HG03354 (cell line): ENCODE measurements at regions not wholly inside any gene's neighbourhood (a gene's known extent, or its start where the extent isn't known, plus 50 kb on each side); places are given as distances from the start of the nearest gene placed in this dataset.
A peak's percentile ranks its signal among the peaks of the same experiment; 100 is the strongest.
"Not testable (repeated sequence)": the region's sequence is repeated elsewhere in the genome, so short reads cannot be mapped to it uniquely, and the experiment has no call there.

Experiments
- ATAC-seq: cut with Tn5 transposase; IDR thresholded peaks from one replicate; pipeline ENCODE4 v1.9.1; 2021; ENCODE audit warnings: mild to moderate bottlenecking; ENCODE audit not compliant: unreplicated experiment, poor library complexity, severe bottlenecking

- ATAC-seq: no peak
Observed at GRCh38 chr14:35958499-35958898, 132.4 kb downstream of the BRMS1L start.

DNA sequence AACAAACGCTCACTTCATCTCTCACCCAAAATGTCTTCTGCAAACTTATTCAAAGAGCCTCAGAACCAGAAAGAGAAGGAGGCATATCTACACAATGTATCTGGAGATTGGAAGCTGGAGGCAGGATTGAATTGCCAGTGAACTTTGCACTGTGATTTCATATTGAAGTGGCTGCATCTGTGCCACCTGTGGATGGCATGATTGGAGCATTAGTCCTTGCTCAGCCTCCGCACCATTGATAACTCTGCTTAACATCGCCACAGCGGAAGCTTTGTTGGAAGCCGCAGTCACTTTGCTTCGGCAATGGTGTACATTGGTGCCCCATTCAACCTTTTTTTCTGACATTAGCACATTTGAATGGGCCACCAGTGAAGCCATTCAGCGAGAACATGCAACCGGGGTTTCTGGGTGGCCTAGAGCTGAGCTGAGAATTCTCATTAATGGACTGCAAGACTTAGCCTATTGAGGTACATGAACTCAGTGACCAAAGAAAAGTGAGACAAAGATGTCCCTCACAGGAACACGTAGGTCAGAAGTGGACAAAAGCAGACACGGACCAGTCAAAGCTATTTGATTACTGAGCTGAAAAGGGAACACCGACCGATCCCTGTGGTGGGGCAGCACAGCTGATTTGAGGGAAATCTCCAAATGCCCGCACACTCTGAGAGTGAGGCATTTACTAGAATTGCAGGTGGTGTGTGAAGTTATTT lies 130.4 kb downstream of the BRMS1L start:
- ATAC-seq: no peak

- no peak for ATAC-seq
Observed at GRCh38 chr14:35952584-35952983, 126.4 kb downstream of the BRMS1L start.

GRCh38 chr14:35949920-35950513 lies 123.9 kb downstream of the BRMS1L start:
- no peak for ATAC-seq

DNA sequence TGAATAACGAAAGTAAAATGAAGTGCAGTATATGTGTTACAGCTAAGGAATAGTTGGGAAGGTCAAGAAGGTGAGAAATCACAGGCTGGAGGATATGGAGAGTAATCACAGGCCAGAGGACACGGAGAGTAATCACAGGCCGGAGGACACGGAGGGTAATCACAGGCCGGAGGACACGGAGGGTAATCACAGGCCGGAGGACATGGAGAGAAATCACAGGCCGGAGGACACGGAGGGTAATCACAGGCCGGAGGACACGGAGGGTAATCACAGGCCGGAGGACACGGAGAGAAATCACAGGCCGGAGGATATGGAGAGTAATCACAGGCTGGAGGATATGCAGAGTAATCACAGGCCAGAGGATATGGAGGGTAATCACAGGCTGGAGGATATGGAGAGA lies 121.8 kb downstream of the BRMS1L start:
- ATAC-seq: not testable (repeated sequence)

GRCh38 chr14:35944847-35945246 lies 118.7 kb downstream of the BRMS1L start:
- no peak for ATAC-seq

DNA sequence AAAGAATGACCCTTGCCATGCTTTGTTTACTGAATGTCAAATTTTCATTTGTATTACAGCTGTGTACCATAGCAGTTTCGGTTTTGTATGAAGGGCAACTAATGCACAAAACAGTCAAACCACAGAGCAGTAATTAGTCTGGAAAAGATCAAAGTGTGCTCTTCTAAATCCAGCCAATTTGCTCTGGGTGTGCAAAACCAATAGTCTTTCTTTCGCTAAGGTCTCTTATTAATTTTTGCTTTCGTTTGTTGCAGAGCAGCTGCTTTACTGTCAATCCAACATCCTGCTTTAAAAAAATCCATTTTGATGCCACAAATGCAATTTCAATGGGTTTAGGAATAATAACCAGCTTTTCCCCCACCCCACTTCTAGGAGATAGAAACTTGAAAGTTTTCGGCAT lies 114.2 kb downstream of the BRMS1L start:
- ATAC-seq: peak; percentile 81

DNA sequence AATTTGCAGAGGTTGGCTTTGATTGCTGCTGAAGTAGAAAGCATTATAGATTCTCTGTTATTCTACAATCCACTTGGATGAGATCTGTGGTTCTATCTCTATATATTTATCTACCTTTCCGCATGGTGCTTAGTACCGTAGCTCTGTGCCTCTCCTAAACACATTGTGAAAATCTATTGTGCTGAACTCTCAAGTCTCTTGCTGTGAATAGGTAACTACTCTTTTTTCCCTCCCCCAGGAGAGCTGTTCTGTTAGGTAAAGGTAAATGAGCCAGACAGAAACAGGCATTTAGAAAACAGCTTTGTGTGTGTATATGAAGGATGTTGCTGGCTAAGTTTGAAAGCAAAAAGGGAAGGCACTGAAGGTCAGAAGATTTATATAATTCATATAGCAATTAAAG lies 112.6 kb downstream of the BRMS1L start:
- ATAC-seq: no peak

DNA sequence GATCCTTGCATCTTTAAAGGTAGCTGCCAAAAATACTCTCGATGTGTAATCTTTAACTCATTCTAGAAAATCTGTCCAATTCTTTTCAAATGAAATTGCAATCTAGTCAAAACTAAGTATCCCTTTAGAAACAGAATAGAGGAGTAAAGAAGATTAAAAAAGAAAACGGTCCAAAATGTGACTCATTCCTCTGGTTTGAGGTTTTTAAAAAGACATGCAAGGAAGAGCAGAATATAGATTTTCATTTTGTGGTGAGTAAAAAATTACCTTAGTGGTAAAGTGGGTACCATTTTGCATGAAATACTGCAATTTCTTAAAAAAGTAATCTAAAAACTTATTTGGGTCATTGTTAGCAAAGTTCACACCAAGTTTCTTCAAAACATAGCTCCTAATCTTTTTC lies 108.4 kb downstream of the BRMS1L start:
- ATAC-seq: peak; percentile 68

- peak; percentile 62 for ATAC-seq
Observed at GRCh38 chr14:35932659-35933159, 106.6 kb downstream of the BRMS1L start.

GRCh38 chr14:35932136-35932535 lies 106.0 kb downstream of the BRMS1L start:
- peak; percentile 22 for ATAC-seq

- no peak for ATAC-seq
Observed at GRCh38 chr14:35931346-35931745, 105.2 kb downstream of the BRMS1L start.

GRCh38 chr14:35929186-35929585 lies 103.0 kb downstream of the BRMS1L start:
- no peak for ATAC-seq

DNA sequence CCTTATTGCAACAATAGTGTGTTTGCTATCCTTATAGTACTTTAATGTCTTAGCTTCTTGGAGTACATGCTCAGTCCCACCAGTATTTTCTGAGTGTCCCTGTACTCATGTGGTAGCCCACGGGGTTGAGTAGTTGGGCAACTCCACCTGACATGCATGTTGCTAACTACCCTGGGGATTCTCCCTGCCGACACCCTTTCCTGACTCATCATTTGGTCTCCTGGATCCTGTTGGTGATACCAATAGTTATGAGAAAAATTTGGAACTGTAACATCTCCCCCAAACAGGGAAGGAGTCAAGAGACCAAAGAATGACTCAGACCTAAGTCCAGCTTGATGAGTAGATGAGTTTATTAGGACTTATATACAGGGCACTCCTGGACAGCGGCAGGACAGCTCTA lies 101.6 kb downstream of the BRMS1L start:
- ATAC-seq: no peak

GRCh38 chr14:35925319-35925718 lies 99.2 kb downstream of the BRMS1L start:
- ATAC-seq: no peak

DNA sequence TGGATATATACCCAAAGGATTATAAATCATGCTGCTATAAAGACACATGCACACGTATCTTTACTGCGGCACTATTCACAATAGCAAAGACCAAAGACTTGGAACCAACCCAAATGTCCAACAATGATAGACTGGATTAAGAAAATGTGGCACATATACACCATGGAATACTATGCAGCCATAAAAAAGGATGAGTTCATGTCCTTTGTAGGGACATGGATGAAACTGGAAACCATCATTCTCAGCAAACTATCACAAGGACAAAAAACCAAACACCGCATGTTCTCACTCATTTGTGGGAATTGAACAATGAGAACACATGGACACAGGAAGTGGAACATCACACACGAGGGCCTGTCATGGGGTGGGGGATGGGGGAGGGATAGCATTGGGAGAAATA lies 96.5 kb downstream of the BRMS1L start:
- not testable (repeated sequence) for ATAC-seq

GRCh38 chr14:35921745-35922144 lies 95.6 kb downstream of the BRMS1L start:
- no peak for ATAC-seq
